HCT116 (cell line): ENCODE measurements at regions not wholly inside any gene's neighbourhood (a gene's known extent, or its start where the extent isn't known, plus 50 kb on each side); places are given as distances from the start of the nearest gene placed in this dataset.

Experiments used
- ATAC-seq: fragments of 200-7000 bp; cut with Tn5 transposase; 2 replicates; pipeline ENCODE4 v1.9.1; 2020; ENCODE audit warnings: mild to moderate bottlenecking, moderate library complexity
- BruUV-seq: library from RNA; stranded (reverse); fragments of 400-500 nt; replicated peaks from 2 replicates; lab custom pipeline; 2021; lab: Mats Ljungman, UMichigan
- CTCF ChIA-PET: fragments of 300-600 bp; sonication (Branson Sonifier 250); formaldehyde crosslinking; loops from one replicate; lab custom pipeline; 2021; ENCODE audit warnings: antibody characterized with exemption; lab: Charles Lee
- POLR2A ChIA-PET: fragments of 300-600, 350-600 bp; sonication (Branson Sonifier 250); formaldehyde crosslinking; loops from one replicate; lab custom pipeline; 2021; ENCODE audit warnings: antibody characterized with exemption; lab: Charles Lee
- RAD21 ChIA-PET, 2 experiments: fragments of 300-600 bp; sonication (Branson Sonifier 250); formaldehyde crosslinking; loops; one replicate each; lab custom pipeline; 2023; ENCODE audit warnings: low total read pairs in 2 of 2; ENCODE audit not compliant: uncharacterized antibody in 2 of 2, unreplicated experiment in 2 of 2, low non-redundant PET in 1 of 2; lab: Charles Lee
- DNase-seq: peaks from one replicate; pipeline ENCODE4 v3.0.0-alpha.2; 2010; ENCODE audit warnings: low read depth, low spot score
- H2AFZ ChIP-seq: fragments of 200-600 bp; shearing (Covaris generic), sonication (generic); 2 replicates; pipeline ENCODE4 v1.6.1; 2017; ENCODE audit warnings: low read depth, mixed run types, mixed read lengths, antibody characterized with exemption, low read length; ENCODE audit not compliant: poor library complexity, severe bottlenecking
- H3K27ac ChIP-seq: 2 replicates; pipeline ENCODE4 v1.5.1; 2012; ENCODE audit warnings: low read depth, low read length
- H3K27me3 ChIP-seq: fragments of 200-600 bp; sonication (generic); 2 replicates; pipeline ENCODE4 v1.6.1; 2016; ENCODE audit warnings: mixed run types, low read length, mixed read lengths; ENCODE audit not compliant: insufficient read depth
- H3K36me3 ChIP-seq, 2 experiments: fragments of 200-500 bp in 1 of 2; fragments of 200-600 bp in 1 of 2; sonication (Bioruptor generic) in 1 of 2; sonication (generic) in 1 of 2; 2 replicates each; pipeline versions ENCODE4 v1.5.1 to v1.6.1; 2014 to 2016; ENCODE audit warnings: low read length in 2 of 2, inconsistent platforms in 1 of 2, mixed read lengths in 1 of 2, mixed run types in 1 of 2; ENCODE audit not compliant: insufficient read depth in 2 of 2, control insufficient read depth in 1 of 2
- H3K4me1 ChIP-seq, 2 experiments: fragments of 200-600 bp in 1 of 2; sonication (generic) in 1 of 2; 2 replicates each; pipeline versions ENCODE4 v1.5.1 to v1.6.1; 2012 to 2017; ENCODE audit warnings: low read length in 2 of 2, inconsistent platforms in 1 of 2, mild to moderate bottlenecking in 1 of 2, mixed read lengths in 1 of 2, mixed run types in 1 of 2, moderate library complexity in 1 of 2; ENCODE audit not compliant: insufficient read depth in 2 of 2, control insufficient read depth in 1 of 2
- H3K4me2 ChIP-seq: fragments of 200-600 bp; sonication (generic); 2 replicates; pipeline ENCODE4 v1.6.1; 2017; ENCODE audit warnings: mixed run types, low read length, mixed read lengths
- H3K4me3 ChIP-seq, 2 experiments: fragments of 200-600 bp in 1 of 2; sonication (generic) in 1 of 2; replicated peaks in 1 of 2; 2 replicates each; pipeline ENCODE4 v1.5.1; 2011 to 2016; ENCODE audit warnings: low read length in 2 of 2, control low read depth in 1 of 2, low read depth in 1 of 2, mild to moderate bottlenecking in 1 of 2, mixed read lengths in 1 of 2, mixed run types in 1 of 2
- H3K79me2 ChIP-seq: fragments of 200-600 bp; sonication (generic); 2 replicates; pipeline ENCODE4 v1.6.1; 2017; ENCODE audit warnings: mild to moderate bottlenecking, mixed run types, low read length, moderate library complexity, mixed read lengths; ENCODE audit not compliant: insufficient read depth
- H3K9ac ChIP-seq: fragments of 200-600 bp; sonication (generic); 2 replicates; pipeline ENCODE4 v1.6.1; 2016; ENCODE audit warnings: low read length, mixed read lengths
- H3K9me2 ChIP-seq: fragments of 200-600 bp; sonication (generic), shearing (Covaris generic); 2 replicates; pipeline ENCODE4 v1.6.1; 2017; ENCODE audit warnings: mixed run types, mild to moderate bottlenecking, moderate library complexity; ENCODE audit not compliant: insufficient read depth
- H3K9me3 ChIP-seq, 2 experiments: fragments of 200-500 bp in 1 of 2; fragments of 200-600 bp in 1 of 2; sonication (Bioruptor generic) in 1 of 2; sonication (generic) in 1 of 2; 2 replicates each; pipeline ENCODE4 v1.6.1; 2014 to 2017; ENCODE audit warnings: low read length in 2 of 2, mixed read lengths in 2 of 2, inconsistent platforms in 1 of 2, low read depth in 1 of 2, mild to moderate bottlenecking in 1 of 2, mixed run types in 1 of 2, moderate library complexity in 1 of 2; ENCODE audit not compliant: control insufficient read depth in 1 of 2, insufficient read depth in 1 of 2
- H4K20me1 ChIP-seq: fragments of 200-600 bp; sonication (generic), shearing (Covaris generic); 2 replicates; pipeline ENCODE4 v1.6.1; 2017; ENCODE audit warnings: mixed run types, mild to moderate bottlenecking, moderate library complexity; ENCODE audit not compliant: insufficient read depth
- CEBPB ChIP-seq: IDR thresholded peaks from 2 replicates; pipeline ENCODE4 v1.6.1; 2012; ENCODE audit warnings: low read depth
- EGR1 ChIP-seq: IDR thresholded peaks from 2 replicates; pipeline ENCODE4 v1.6.1; 2012; ENCODE audit warnings: low read depth
- ELF1 ChIP-seq: IDR thresholded peaks from 2 replicates; pipeline ENCODE4 v1.6.1; 2012; ENCODE audit warnings: low read depth, borderline replicate concordance
- EZH2 ChIP-seq: fragments of 200-600 bp; sonication (generic); IDR thresholded peaks from 2 replicates; pipeline ENCODE4 v1.6.1; 2017; ENCODE audit warnings: antibody characterized with exemption, mixed run types
- EZH2phosphoT487 ChIP-seq: fragments of 200-600 bp; IDR thresholded peaks from 2 replicates; pipeline ENCODE4 v1.6.1; 2018; ENCODE audit warnings: antibody characterized with exemption, borderline replicate concordance
- FOSL1 ChIP-seq: IDR thresholded peaks from 2 replicates; pipeline ENCODE4 v1.6.1; 2012; ENCODE audit warnings: low read depth
- MAX ChIP-seq: IDR thresholded peaks from 2 replicates; pipeline ENCODE4 v1.6.1; 2012
- POLR2A ChIP-seq: IDR thresholded peaks from 2 replicates; pipeline ENCODE4 v1.7.0; 2011; ENCODE audit warnings: borderline replicate concordance; ENCODE audit not compliant: insufficient read depth, insufficient read length; ENCODE audit errors: extremely low read depth
- POLR2AphosphoS5 ChIP-seq: IDR thresholded peaks from 2 replicates; pipeline ENCODE4 v1.6.1; 2011; ENCODE audit warnings: mild to moderate bottlenecking, low read depth, low read length, moderate library complexity
- RAD21 ChIP-seq: IDR thresholded peaks from 2 replicates; pipeline ENCODE4 v1.6.1; 2012; ENCODE audit warnings: low read depth, mild to moderate bottlenecking
- SP1 ChIP-seq: IDR thresholded peaks from 2 replicates; pipeline ENCODE4 v1.6.1; 2012; ENCODE audit warnings: low read depth
- SRF ChIP-seq: IDR thresholded peaks from 2 replicates; pipeline ENCODE4 v1.6.1; 2012; ENCODE audit warnings: low read depth
- YY1 ChIP-seq: IDR thresholded peaks from 2 replicates; pipeline ENCODE4 v1.6.1; 2011; ENCODE audit warnings: low read length, low read depth, moderate library complexity, mild to moderate bottlenecking; ENCODE audit not compliant: insufficient replicate concordance; ENCODE audit errors: extremely low read depth
- ZBTB33 ChIP-seq: IDR thresholded peaks from 2 replicates; pipeline ENCODE4 v1.6.1; 2011; ENCODE audit warnings: mild to moderate bottlenecking, low read length, moderate library complexity; ENCODE audit not compliant: insufficient replicate concordance; ENCODE audit errors: extremely low read depth
- ZFX ChIP-seq: fragments of 450-650 bp; IDR thresholded peaks from 2 replicates; pipeline ENCODE4 v1.6.1; 2017
- ZNF274 ChIP-seq: fragments of 200-500 bp; sonication (Bioruptor generic); IDR thresholded peaks from 2 replicates; pipeline ENCODE4 v1.6.1; 2014; ENCODE audit warnings: mild to moderate bottlenecking, low read depth, low read length, inconsistent platforms
- intact Hi-C: fragments of 100-400 bp; cut with micrococcal nuclease; formaldehyde crosslinking; loops from 2 replicates; pipeline ENCODE4 v1.10.0; 2022
- TF ChIP-seq, protein P1 (sequence below): IDR thresholded peaks from 2 replicates; pipeline ENCODE4 v1.6.1; 2012; ENCODE audit warnings: low read depth
- TF ChIP-seq, protein P2 (sequence below): IDR thresholded peaks from 2 replicates; pipeline ENCODE4 v1.6.1; 2012

GRCh38 chr4:27366104-27366823 lies 505.6 kb downstream of the STIM2 start:
- POLR2A ChIA-PET: no interaction called here
- TF ChIP-seq, protein P1, sequence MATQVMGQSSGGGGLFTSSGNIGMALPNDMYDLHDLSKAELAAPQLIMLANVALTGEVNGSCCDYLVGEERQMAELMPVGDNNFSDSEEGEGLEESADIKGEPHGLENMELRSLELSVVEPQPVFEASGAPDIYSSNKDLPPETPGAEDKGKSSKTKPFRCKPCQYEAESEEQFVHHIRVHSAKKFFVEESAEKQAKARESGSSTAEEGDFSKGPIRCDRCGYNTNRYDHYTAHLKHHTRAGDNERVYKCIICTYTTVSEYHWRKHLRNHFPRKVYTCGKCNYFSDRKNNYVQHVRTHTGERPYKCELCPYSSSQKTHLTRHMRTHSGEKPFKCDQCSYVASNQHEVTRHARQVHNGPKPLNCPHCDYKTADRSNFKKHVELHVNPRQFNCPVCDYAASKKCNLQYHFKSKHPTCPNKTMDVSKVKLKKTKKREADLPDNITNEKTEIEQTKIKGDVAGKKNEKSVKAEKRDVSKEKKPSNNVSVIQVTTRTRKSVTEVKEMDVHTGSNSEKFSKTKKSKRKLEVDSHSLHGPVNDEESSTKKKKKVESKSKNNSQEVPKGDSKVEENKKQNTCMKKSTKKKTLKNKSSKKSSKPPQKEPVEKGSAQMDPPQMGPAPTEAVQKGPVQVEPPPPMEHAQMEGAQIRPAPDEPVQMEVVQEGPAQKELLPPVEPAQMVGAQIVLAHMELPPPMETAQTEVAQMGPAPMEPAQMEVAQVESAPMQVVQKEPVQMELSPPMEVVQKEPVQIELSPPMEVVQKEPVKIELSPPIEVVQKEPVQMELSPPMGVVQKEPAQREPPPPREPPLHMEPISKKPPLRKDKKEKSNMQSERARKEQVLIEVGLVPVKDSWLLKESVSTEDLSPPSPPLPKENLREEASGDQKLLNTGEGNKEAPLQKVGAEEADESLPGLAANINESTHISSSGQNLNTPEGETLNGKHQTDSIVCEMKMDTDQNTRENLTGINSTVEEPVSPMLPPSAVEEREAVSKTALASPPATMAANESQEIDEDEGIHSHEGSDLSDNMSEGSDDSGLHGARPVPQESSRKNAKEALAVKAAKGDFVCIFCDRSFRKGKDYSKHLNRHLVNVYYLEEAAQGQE: no peak
- TF ChIP-seq POLR2AphosphoS5 (no peak), ZFX (no peak), CEBPB (no peak), EGR1 (no peak), ZNF274 (no peak), SP1 (no peak), EZH2phosphoT487 (no peak), POLR2A (no peak), EZH2 (no peak), YY1 (no peak), ELF1 (no peak), FOSL1 (no peak), SRF (no peak), MAX (no peak), RAD21 (no peak), ZBTB33 (no peak)
- TF ChIP-seq, protein P2, sequence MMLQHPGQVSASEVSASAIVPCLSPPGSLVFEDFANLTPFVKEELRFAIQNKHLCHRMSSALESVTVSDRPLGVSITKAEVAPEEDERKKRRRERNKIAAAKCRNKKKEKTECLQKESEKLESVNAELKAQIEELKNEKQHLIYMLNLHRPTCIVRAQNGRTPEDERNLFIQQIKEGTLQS: no peak
- TF ChIP-seq, all 23 proteins: peak for 0

More at GRCh38 chr4:27366104-27366823, 505.6 kb downstream of the STIM2 start:
- Histone ChIP-seq H3K79me2 (no peaks in the 10 kb centered on the region), H2AFZ (no peak overlapping the region), H3K27ac (no peak overlapping the region), H3K4me3 (no peak overlapping the region), H4K20me1 (no peaks in the 10 kb centered on the region), H3K36me3 (no peaks in the 10 kb centered on the region), H3K4me2 (no peak overlapping the region), H3K9me2 (no peaks in the 10 kb centered on the region), H3K9ac (no peak overlapping the region), H3K27me3 (no peaks in the 10 kb centered on the region), H3K9me3 (no peaks in the 10 kb centered on the region), H3K4me1 (no peaks in the 10 kb centered on the region)
- DNase-seq: no peak
- intact Hi-C loops: no loop called here
- ChIA-PET RAD21 (no interaction called here), CTCF (no interaction called here)
- no TSS peak for BruUV-seq
- ATAC-seq: no peak
